ENCODE measurements at regions not wholly inside any gene's neighbourhood (a gene's known extent, or its start where the extent isn't known, plus 50 kb on each side); places are given as distances from the start of the nearest gene placed in this dataset.

GRCh38 chr1:87165177-87165576 lies 163.5 kb upstream of the LMO4 start:
- no peak for DNase-seq (ENCODE audit: low spot score)
- in situ Hi-C loops (cut with HindIII; ENCODE audit: low sequenced_read_pairs): no loop called here

- in situ Hi-C loops (cut with HindIII; ENCODE audit: low sequenced_read_pairs): no loop called here
- no peak for DNase-seq (ENCODE audit: low spot score)
Measured at GRCh38 chr1:87167157-87167789, 161.4 kb upstream of the LMO4 start.

GRCh38 chr1:87167848-87168525 lies 160.7 kb upstream of the LMO4 start:
- in situ Hi-C loops (cut with HindIII; ENCODE audit: low sequenced_read_pairs): no loop called here
- no peak for DNase-seq (ENCODE audit: low spot score)

- no peak for DNase-seq (ENCODE audit: low spot score)
- in situ Hi-C loops (cut with HindIII; ENCODE audit: low sequenced_read_pairs): no loop called here
Measured at GRCh38 chr1:87169263-87169910, 159.3 kb upstream of the LMO4 start.

- DNase-seq (ENCODE audit: low spot score): no peak
- in situ Hi-C loops (cut with HindIII; ENCODE audit: low sequenced_read_pairs): no loop called here
Measured at GRCh38 chr1:87170157-87170556, 158.5 kb upstream of the LMO4 start.

GRCh38 chr1:87170931-87171598 lies 157.6 kb upstream of the LMO4 start:
- DNase-seq (ENCODE audit: low spot score): no peak
- in situ Hi-C loops (cut with HindIII; ENCODE audit: low sequenced_read_pairs): no loop called here

GRCh38 chr1:87173231-87173630 lies 155.4 kb upstream of the LMO4 start:
- in situ Hi-C loops (cut with HindIII; ENCODE audit: low sequenced_read_pairs): no loop called here

GRCh38 chr1:87174724-87175245 lies 153.9 kb upstream of the LMO4 start:
- DNase-seq (ENCODE audit: low spot score): no peak
- in situ Hi-C loops (cut with HindIII; ENCODE audit: low sequenced_read_pairs): no loop called here

More at GRCh38 chr1:87173231-87173630, 155.4 kb upstream of the LMO4 start:
- DNase-seq (ENCODE audit: low spot score): no peak

GRCh38 chr1:87176087-87176486 lies 152.6 kb upstream of the LMO4 start:
- DNase-seq (ENCODE audit: low spot score): no peak
- in situ Hi-C loops (cut with HindIII; ENCODE audit: low sequenced_read_pairs): no loop called here

GRCh38 chr1:87176514-87176913 lies 152.2 kb upstream of the LMO4 start:
- in situ Hi-C loops (cut with HindIII; ENCODE audit: low sequenced_read_pairs): no loop called here
- no peak for DNase-seq (ENCODE audit: low spot score)

GRCh38 chr1:87178441-87178840 lies 150.2 kb upstream of the LMO4 start:
- in situ Hi-C loops (cut with HindIII; ENCODE audit: low sequenced_read_pairs): no loop called here
- DNase-seq (ENCODE audit: low spot score): no peak

GRCh38 chr1:87179076-87179810 lies 149.4 kb upstream of the LMO4 start:
- in situ Hi-C loops (cut with HindIII; ENCODE audit: low sequenced_read_pairs): no loop called here
- no peak for DNase-seq (ENCODE audit: low spot score)

- in situ Hi-C loops (cut with HindIII; ENCODE audit: low sequenced_read_pairs): no loop called here
- DNase-seq (ENCODE audit: low spot score): no peak
Measured at GRCh38 chr1:87179851-87180519, 148.7 kb upstream of the LMO4 start.

- in situ Hi-C loops (cut with HindIII; ENCODE audit: low sequenced_read_pairs): no loop called here
- DNase-seq (ENCODE audit: low spot score): no peak
Measured at GRCh38 chr1:87180682-87181081, 148.0 kb upstream of the LMO4 start.

- in situ Hi-C loops (cut with HindIII; ENCODE audit: low sequenced_read_pairs): no loop called here
- no peak for DNase-seq (ENCODE audit: low spot score)
Measured at GRCh38 chr1:87182611-87183010, 146.1 kb upstream of the LMO4 start.

GRCh38 chr1:87185077-87185476 lies 143.6 kb upstream of the LMO4 start:
- in situ Hi-C loops (cut with HindIII; ENCODE audit: low sequenced_read_pairs): no loop called here
- no peak for DNase-seq (ENCODE audit: low spot score)

- no peak for DNase-seq (ENCODE audit: low spot score)
- in situ Hi-C loops (cut with HindIII; ENCODE audit: low sequenced_read_pairs): no loop called here
Measured at GRCh38 chr1:87186346-87186745, 142.3 kb upstream of the LMO4 start.

GRCh38 chr1:87188640-87189039 lies 140.0 kb upstream of the LMO4 start:
- DNase-seq (ENCODE audit: low spot score): no peak
- in situ Hi-C loops (cut with HindIII; ENCODE audit: low sequenced_read_pairs): no loop called here

- DNase-seq (ENCODE audit: low spot score): no peak
- in situ Hi-C loops (cut with HindIII; ENCODE audit: low sequenced_read_pairs): no loop called here
Measured at GRCh38 chr1:87190402-87190801, 138.3 kb upstream of the LMO4 start.
